GM06990 (cell line): ENCODE measurements at regions not wholly inside any gene's neighbourhood (a gene's known extent, or its start where the extent isn't known, plus 50 kb on each side); places are given as distances from the start of the nearest gene placed in this dataset.

Experiments
- DNase-seq: peaks from one replicate; pipeline ENCODE4 v3.0.0-alpha.2; 2011; ENCODE audit not compliant: insufficient read length; ENCODE audit errors: extremely low read depth
- H3K27me3 ChIP-seq: replicated peaks from 2 replicates; pipeline ENCODE4 v1.6.0; 2011; ENCODE audit warnings: low read length; ENCODE audit not compliant: control insufficient read depth, insufficient read depth
- H3K36me3 ChIP-seq: 2 replicates; pipeline ENCODE4 v1.5.1; 2011; ENCODE audit warnings: low read length; ENCODE audit not compliant: control insufficient read depth, insufficient read depth
- H3K4me3 ChIP-seq: replicated peaks from 2 replicates; pipeline ENCODE4 v1.5.1; 2011; ENCODE audit warnings: low read depth, mild to moderate bottlenecking, control low read depth, low read length
- TF ChIP-seq, protein P1 (sequence below): IDR thresholded peaks from 2 replicates; pipeline ENCODE4 v1.5.1; 2011; ENCODE audit warnings: low read length, control low read depth, mild to moderate bottlenecking, inconsistent platforms; ENCODE audit not compliant: insufficient read depth, poor library complexity, severe bottlenecking

DNA sequence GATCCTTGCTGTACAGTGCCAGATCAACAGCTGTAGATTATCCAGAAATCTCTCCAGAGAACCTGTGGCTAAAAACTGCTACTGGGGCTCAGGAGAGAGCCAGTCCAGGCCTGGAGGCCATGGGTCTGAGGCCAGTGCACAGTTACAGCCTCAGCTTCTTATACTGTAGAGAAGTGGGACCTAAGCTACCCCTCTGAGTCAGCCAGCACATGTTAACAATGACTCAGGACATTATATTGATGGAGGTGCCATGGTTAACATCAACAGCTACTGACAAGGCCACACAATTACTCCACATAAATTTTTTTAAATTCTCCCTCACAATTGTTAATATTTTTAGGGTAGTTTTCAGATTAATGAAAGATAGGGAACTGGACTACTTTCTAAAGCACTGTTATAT, 138.5 kb downstream of the RBM26 start:
- Histone ChIP-seq H3K4me3 (no peak overlapping the region), H3K27me3 (no peaks in the 10 kb centered on the region), H3K36me3 (no peaks in the 10 kb centered on the region)
- DNase-seq = no peak
- TF ChIP-seq, protein P1, sequence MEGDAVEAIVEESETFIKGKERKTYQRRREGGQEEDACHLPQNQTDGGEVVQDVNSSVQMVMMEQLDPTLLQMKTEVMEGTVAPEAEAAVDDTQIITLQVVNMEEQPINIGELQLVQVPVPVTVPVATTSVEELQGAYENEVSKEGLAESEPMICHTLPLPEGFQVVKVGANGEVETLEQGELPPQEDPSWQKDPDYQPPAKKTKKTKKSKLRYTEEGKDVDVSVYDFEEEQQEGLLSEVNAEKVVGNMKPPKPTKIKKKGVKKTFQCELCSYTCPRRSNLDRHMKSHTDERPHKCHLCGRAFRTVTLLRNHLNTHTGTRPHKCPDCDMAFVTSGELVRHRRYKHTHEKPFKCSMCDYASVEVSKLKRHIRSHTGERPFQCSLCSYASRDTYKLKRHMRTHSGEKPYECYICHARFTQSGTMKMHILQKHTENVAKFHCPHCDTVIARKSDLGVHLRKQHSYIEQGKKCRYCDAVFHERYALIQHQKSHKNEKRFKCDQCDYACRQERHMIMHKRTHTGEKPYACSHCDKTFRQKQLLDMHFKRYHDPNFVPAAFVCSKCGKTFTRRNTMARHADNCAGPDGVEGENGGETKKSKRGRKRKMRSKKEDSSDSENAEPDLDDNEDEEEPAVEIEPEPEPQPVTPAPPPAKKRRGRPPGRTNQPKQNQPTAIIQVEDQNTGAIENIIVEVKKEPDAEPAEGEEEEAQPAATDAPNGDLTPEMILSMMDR = no peak

DNA sequence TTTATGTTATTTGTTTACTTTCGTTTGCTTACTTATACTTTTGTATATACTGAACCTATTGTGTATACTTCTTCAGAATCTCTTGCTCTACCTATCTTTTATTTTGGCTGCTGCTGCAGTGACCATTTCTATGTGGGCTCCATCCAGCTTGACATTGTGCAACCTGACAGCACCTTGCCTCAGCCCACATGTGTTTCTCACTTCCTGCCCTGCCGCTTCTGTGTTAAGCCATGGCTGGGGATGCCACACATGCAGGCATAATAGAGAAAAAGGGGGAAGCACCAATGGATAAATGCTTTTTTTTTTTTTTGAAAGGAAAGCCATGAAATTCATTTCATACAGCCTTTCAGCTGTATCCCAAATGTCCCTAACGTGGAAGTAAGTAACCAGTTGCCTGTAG, 147.6 kb downstream of the RBM26 start:
- peak; percentile 10 for DNase-seq
- Histone ChIP-seq H3K36me3 (no peaks in the 10 kb centered on the region), H3K27me3 (no peaks in the 10 kb centered on the region), H3K4me3 (no peak overlapping the region)
- TF ChIP-seq, protein P1 = no peak

DNA sequence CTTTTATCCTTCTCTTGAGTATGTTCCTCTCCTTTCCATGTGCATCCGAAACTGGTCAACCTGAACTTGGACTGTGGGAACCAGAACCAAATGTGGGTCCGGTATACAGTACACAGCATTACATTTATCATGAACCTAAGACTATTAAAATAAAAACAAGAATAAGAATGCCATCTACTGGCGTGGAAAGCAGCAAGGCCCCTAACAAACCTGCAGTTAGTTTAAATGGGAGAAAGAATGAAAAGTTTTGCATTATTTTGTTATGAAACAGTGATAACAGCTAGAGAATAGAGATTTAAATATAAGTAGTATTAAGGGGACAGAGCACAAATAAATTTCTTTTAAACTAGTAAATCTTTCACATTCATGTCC, 159.5 kb downstream of the RBM26 start:
- Histone ChIP-seq H3K27me3 (no peaks in the 10 kb centered on the region), H3K36me3 (no peaks in the 10 kb centered on the region), H3K4me3 (no peak overlapping the region)
- DNase-seq = no peak
- TF ChIP-seq, protein P1 = peak; percentile 39

DNA sequence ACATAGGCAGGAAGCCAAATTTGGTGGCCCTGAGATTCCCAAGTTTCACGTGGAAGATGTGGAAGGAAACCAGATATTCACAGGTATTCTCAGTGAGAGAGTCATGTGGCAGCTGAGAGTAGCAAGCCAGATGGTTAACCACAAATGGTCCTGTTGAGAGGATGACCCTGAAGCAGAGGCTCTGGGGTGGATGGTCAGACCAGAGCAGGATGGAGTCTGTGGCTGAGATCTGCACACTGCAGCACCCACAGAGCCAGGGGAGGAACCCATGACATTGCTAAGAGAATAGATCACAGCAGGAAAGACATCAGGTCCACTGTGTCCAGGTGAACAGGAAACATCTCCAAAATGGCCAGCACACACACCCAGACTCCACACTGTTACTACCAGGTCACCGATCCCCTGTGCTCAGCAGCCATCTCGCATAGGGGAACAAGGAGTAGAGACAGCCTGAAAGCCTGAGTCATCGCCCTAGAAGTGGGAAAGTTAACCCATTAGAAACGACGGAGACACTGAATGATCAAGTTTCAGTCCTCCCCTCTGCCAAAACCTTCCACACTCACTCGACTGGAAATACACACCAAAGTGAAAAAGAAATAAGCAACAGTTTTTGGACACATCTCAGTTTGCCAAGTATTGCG, 160.0 kb downstream of the RBM26 start:
- Histone ChIP-seq H3K36me3 (no peaks in the 10 kb centered on the region), H3K27me3 (no peaks in the 10 kb centered on the region), H3K4me3 (no peak overlapping the region)
- TF ChIP-seq, protein P1 = no peak
- no peak for DNase-seq

DNA sequence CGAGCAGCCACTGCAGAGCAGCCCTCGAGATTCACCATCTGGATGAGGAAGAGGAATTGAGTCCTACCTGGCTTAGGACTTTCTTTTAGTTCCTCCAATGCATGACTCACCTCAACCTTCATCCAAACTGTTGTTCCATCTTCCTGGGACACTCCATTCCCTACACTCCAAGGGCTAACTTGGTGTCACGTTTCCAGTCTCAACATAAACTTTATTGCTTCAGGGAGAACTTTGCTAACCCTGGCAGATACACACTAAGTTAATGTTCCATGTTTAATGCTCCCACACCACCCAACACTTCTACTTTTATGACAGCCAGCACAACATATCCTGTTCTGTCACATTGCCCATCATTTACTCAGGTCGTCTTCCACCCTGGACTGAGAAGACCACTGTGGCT, 164.4 kb downstream of the RBM26 start:
- Histone ChIP-seq H3K27me3 (no peaks in the 10 kb centered on the region), H3K4me3 (no peak overlapping the region), H3K36me3 (no peaks in the 10 kb centered on the region)
- DNase-seq = no peak
- TF ChIP-seq, protein P1 = no peak

DNA sequence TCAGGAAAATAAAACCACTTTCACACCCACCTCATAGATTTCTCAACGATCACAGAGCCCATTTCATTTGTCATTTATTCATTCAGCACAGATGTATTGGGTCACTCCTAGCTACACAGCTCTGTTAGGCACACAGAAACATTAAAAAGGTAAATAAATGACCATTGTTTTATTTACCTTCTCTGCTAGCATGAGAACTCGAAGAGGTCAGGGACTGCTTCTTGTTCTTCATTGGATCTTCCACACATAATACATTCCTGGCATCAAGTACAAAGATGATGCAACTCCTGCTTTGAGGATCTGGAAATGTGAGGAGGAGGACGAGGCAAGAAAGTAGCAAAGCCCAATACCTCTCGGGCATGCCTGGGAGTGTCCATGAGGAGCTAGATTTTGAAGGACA, 168.1 kb downstream of the RBM26 start:
- H3K4me3 ChIP-seq = no peak overlapping the region
- no peak for DNase-seq
- TF ChIP-seq, protein P1 = no peak
- no peaks in the 10 kb centered on the region for H3K27me3 ChIP-seq
- no peaks in the 10 kb centered on the region for H3K36me3 ChIP-seq
